NOMO-1 treated with DMSO at 0.1 percent for 48 hours (cell line): ENCODE measurements at regions not wholly inside any gene's neighbourhood (a gene's known extent, or its start where the extent isn't known, plus 50 kb on each side); places are given as distances from the start of the nearest gene placed in this dataset.
"Not testable (repeated sequence)": the region's sequence is repeated elsewhere in the genome, so short reads cannot be mapped to it uniquely, and the experiment has no call there.

ENCODE experiments used
- DNase-seq: peaks from one replicate; lab custom pipeline; 2025; ENCODE audit not compliant: unreplicated experiment; lab: John Stamatoyannopoulos, UW

- DNase-seq, result no peak
These were observed 429.0 kb downstream of the PRDM2 start for GRCh38 chr1:14129009-14129408.

- DNase-seq, result no peak
These were observed 435.1 kb downstream of the PRDM2 start for GRCh38 chr1:14135070-14135469.

- no peak for DNase-seq
These were observed 436.3 kb downstream of the PRDM2 start for GRCh38 chr1:14136152-14136763.

- DNase-seq, result no peak
These were observed 436.9 kb downstream of the PRDM2 start for GRCh38 chr1:14136881-14137280.

- no peak for DNase-seq
These were observed 437.6 kb downstream of the PRDM2 start for GRCh38 chr1:14137411-14138134.

GRCh38 chr1:14138135-14138506 is 438.1 kb downstream of the PRDM2 start:
- no peak for DNase-seq

- DNase-seq, result no peak
These were observed 438.7 kb downstream of the PRDM2 start for GRCh38 chr1:14138687-14139086.

- DNase-seq, result no peak
These were observed 440.9 kb downstream of the PRDM2 start for GRCh38 chr1:14140831-14141401.

- no peak for DNase-seq
These were observed 441.7 kb downstream of the PRDM2 start for GRCh38 chr1:14141656-14142055.

GRCh38 chr1:14142397-14143100 is 442.6 kb downstream of the PRDM2 start:
- no peak for DNase-seq

- no peak for DNase-seq
These were observed 443.8 kb downstream of the PRDM2 start for GRCh38 chr1:14143777-14144176.

GRCh38 chr1:14148526-14148925 is 448.5 kb downstream of the PRDM2 start:
- no peak for DNase-seq

GRCh38 chr1:14149431-14149830 is 449.1 kb upstream of the KAZN start:
- no peak for DNase-seq

GRCh38 chr1:14156543-14156942 is 441.9 kb upstream of the KAZN start:
- DNase-seq, result no peak

GRCh38 chr1:14160781-14161180 is 437.7 kb upstream of the KAZN start:
- DNase-seq, result no peak

GRCh38 chr1:14163246-14163645 is 435.2 kb upstream of the KAZN start:
- no peak for DNase-seq

GRCh38 chr1:14165371-14165801 is 433.1 kb upstream of the KAZN start:
- no peak for DNase-seq

GRCh38 chr1:14167884-14168283 is 430.6 kb upstream of the KAZN start:
- DNase-seq, result no peak

GRCh38 chr1:14168326-14169063 is 430.0 kb upstream of the KAZN start:
- no peak for DNase-seq

- no peak for DNase-seq
These were observed 424.9 kb upstream of the KAZN start for GRCh38 chr1:14173598-14173997.

GRCh38 chr1:14177866-14178265 is 420.6 kb upstream of the KAZN start:
- DNase-seq, result not testable (repeated sequence)
